Caco-2 (cell line): ENCODE measurements at regions not wholly inside any gene's neighbourhood (a gene's known extent, or its start where the extent isn't known, plus 50 kb on each side); places are given as distances from the start of the nearest gene placed in this dataset.

ENCODE experiments used
- BruUV-seq: library from RNA; stranded (reverse); fragments of 400-500 nt; replicated peaks from 2 replicates; lab custom pipeline; 2021; lab: Mats Ljungman, UMichigan
- CTCF ChIA-PET: fragments of 300-600 bp; sonication (Branson Sonifier 250); formaldehyde crosslinking; loops from one replicate; lab custom pipeline; 2022; ENCODE audit warnings: antibody characterized with exemption; lab: Charles Lee
- POLR2A ChIA-PET: fragments of 300-600 bp; sonication (Branson Sonifier 250); formaldehyde crosslinking; loops from one replicate; lab custom pipeline; 2022; ENCODE audit warnings: antibody characterized with exemption; lab: Charles Lee
- DNase-seq, 2 experiments: peaks; one replicate each; pipeline versions ENCODE4 v3.0.0 to v3.0.0-alpha.2; 2020 to 2022
- H3K27me3 ChIP-seq: replicated peaks from 2 replicates; pipeline ENCODE4 v1.6.0; 2011; ENCODE audit warnings: low read length; ENCODE audit not compliant: control insufficient read depth, insufficient read depth
- H3K36me3 ChIP-seq: 2 replicates; pipeline ENCODE4 v1.5.1; 2011; ENCODE audit warnings: low read length; ENCODE audit not compliant: control insufficient read depth, insufficient read depth
- H3K4me1 ChIP-seq: fragments of 250-450 bp; sonication (Bioruptor Pico); 2 replicates; pipeline ENCODE4 v1.5.1; 2020; ENCODE audit warnings: mild to moderate bottlenecking
- H3K4me3 ChIP-seq: 2 replicates; pipeline ENCODE4 v1.5.1; 2011; ENCODE audit warnings: low read depth, mild to moderate bottlenecking, control low read depth, low read length
- H3K9me3 ChIP-seq: fragments of 250-450 bp; sonication (Bioruptor Pico); 2 replicates; pipeline ENCODE4 v1.5.1; 2020; ENCODE audit warnings: mild to moderate bottlenecking, moderate library complexity
- H3K27ac Mint-ChIP-seq: one replicate; pipeline ENCODE4 v1.8.0; 2022; ENCODE audit warnings: mixed read lengths; ENCODE audit not compliant: unreplicated experiment
- H3K27me3 Mint-ChIP-seq: one replicate; pipeline ENCODE4 v1.8.0; 2022; ENCODE audit warnings: mixed read lengths; ENCODE audit not compliant: insufficient read depth, unreplicated experiment
- H3K36me3 Mint-ChIP-seq: one replicate; pipeline ENCODE4 v1.8.0; 2022; ENCODE audit warnings: mild to moderate bottlenecking, mixed read lengths; ENCODE audit not compliant: insufficient read depth, unreplicated experiment
- H3K4me1 Mint-ChIP-seq: one replicate; pipeline ENCODE4 v1.8.0; 2022; ENCODE audit warnings: low read depth, mixed read lengths; ENCODE audit not compliant: unreplicated experiment
- H3K4me3 Mint-ChIP-seq: one replicate; pipeline ENCODE4 v1.8.0; 2022; ENCODE audit warnings: mild to moderate bottlenecking, moderate library complexity, mixed read lengths; ENCODE audit not compliant: unreplicated experiment
- H3K9me3 Mint-ChIP-seq: one replicate; pipeline ENCODE4 v1.8.0; 2022; ENCODE audit warnings: mixed read lengths; ENCODE audit not compliant: unreplicated experiment
- CTCF ChIP-seq, 2 experiments: fragments of 200-600 bp in 1 of 2; IDR thresholded peaks; 1 replicate in 1 of 2; 2 replicates in 1 of 2; pipeline versions ENCODE4 v1.5.1 to v1.8.0; 2011 to 2022; ENCODE audit warnings: antibody characterized with exemption in 1 of 2, control low read depth in 1 of 2, inconsistent platforms in 1 of 2, low read depth in 1 of 2, low read length in 1 of 2, mild to moderate bottlenecking in 1 of 2, moderate library complexity in 1 of 2; ENCODE audit not compliant: insufficient read depth in 1 of 2, severe bottlenecking in 1 of 2, unreplicated experiment in 1 of 2
- intact Hi-C: fragments of 100-400 bp; cut with micrococcal nuclease; formaldehyde crosslinking; loops from one replicate; pipeline ENCODE4 v1.10.0; 2022; ENCODE audit not compliant: unreplicated experiment

- BruUV-seq, result no TSS peak
- DNase-seq, result no peak
- no peaks in the 10 kb centered on the region for H3K27me3 Mint-ChIP-seq
- Histone ChIP-seq H3K9me3 (peaks cover 31% of the 10 kb centered on the region), H3K4me1 (peaks cover 12% of the 10 kb centered on the region), H3K36me3 (no peaks in the 10 kb centered on the region), H3K27me3 (no peaks in the 10 kb centered on the region), H3K4me3 (no peak overlapping the region)
- no peak overlapping the region for H3K4me3 Mint-ChIP-seq
- intact Hi-C loops, result no loop called here
- H3K9me3 Mint-ChIP-seq, result peaks cover 28% of the 10 kb centered on the region
- no peak overlapping the region for H3K27ac Mint-ChIP-seq
- H3K4me1 Mint-ChIP-seq, result peaks cover 7% of the 10 kb centered on the region
- ChIA-PET POLR2A (no interaction called here), CTCF (no interaction called here)
- no peak for TF ChIP-seq CTCF (IDR thresholded peaks at IDR 0.05; ENCODE audit: insufficient read depth in 1 of 2, low read depth in 1 of 2, low read length in 1 of 2, severe bottlenecking in 1 of 2, unreplicated experiment in 1 of 2)
- peaks cover 3% of the 10 kb centered on the region for H3K36me3 Mint-ChIP-seq
Measured at GRCh38 chr12:14262771-14263511, 102.5 kb upstream of the ATF7IP start.

GRCh38 chr12:14263742-14264141, 101.7 kb upstream of the ATF7IP start:
- Mint-ChIP-seq H3K27ac (no peak overlapping the region), H3K4me3 (no peak overlapping the region), H3K9me3 (peaks cover 20% of the 10 kb centered on the region), H3K36me3 (no peaks in the 10 kb centered on the region), H3K27me3 (no peaks in the 10 kb centered on the region), H3K4me1 (no peaks in the 10 kb centered on the region)
- no peaks in the 10 kb centered on the region for H3K27me3 ChIP-seq
- POLR2A ChIA-PET, result no interaction called here
- peaks cover 4% of the 10 kb centered on the region; the same call in 1 of the 2 replicates for H3K4me1 ChIP-seq
- H3K9me3 ChIP-seq, result peaks cover 23% of the 10 kb centered on the region
- intact Hi-C loops, result no loop called here
- no peaks in the 10 kb centered on the region for H3K36me3 ChIP-seq
- CTCF ChIA-PET, result no interaction called here
- BruUV-seq, result no TSS peak
- no peak for TF ChIP-seq CTCF (IDR thresholded peaks at IDR 0.05; ENCODE audit: insufficient read depth in 1 of 2, low read depth in 1 of 2, low read length in 1 of 2, severe bottlenecking in 1 of 2, unreplicated experiment in 1 of 2)
- no peak for DNase-seq
- no peak overlapping the region for H3K4me3 ChIP-seq

- ChIA-PET POLR2A (no interaction called here), CTCF (no interaction called here)
- Histone ChIP-seq H3K4me3 (no peak overlapping the region), H3K9me3 (peaks cover 17% of the 10 kb centered on the region), H3K4me1 (peaks cover 3% of the 10 kb centered on the region; the same call in 1 of the 2 replicates), H3K27me3 (no peaks in the 10 kb centered on the region), H3K36me3 (no peaks in the 10 kb centered on the region)
- Mint-ChIP-seq H3K27me3 (no peaks in the 10 kb centered on the region), H3K36me3 (no peaks in the 10 kb centered on the region), H3K4me3 (no peak overlapping the region), H3K9me3 (peaks cover 14% of the 10 kb centered on the region), H3K4me1 (no peaks in the 10 kb centered on the region), H3K27ac (no peak overlapping the region)
- no TSS peak for BruUV-seq
- intact Hi-C loops, result no loop called here
- no peak for TF ChIP-seq CTCF (IDR thresholded peaks at IDR 0.05; ENCODE audit: insufficient read depth in 1 of 2, low read depth in 1 of 2, low read length in 1 of 2, severe bottlenecking in 1 of 2, unreplicated experiment in 1 of 2)
- peak in 1 of 2 experiments; percentile 34 for DNase-seq
Measured at GRCh38 chr12:14264316-14264715, 101.2 kb upstream of the ATF7IP start.
